Psoas muscle (tissue), 7 donors: ENCODE measurements at regions not wholly inside any gene's neighbourhood (a gene's known extent, or its start where the extent isn't known, plus 50 kb on each side); places are given as distances from the start of the nearest gene placed in this dataset.

Experiments
- ATAC-seq, 4 donors: fragments of 200-7000 bp; cut with Tn5 transposase; one replicate each; pipeline ENCODE4 v1.9.1; 2020; ENCODE audit warnings: moderate library complexity in 3 of 4, mild to moderate bottlenecking in 2 of 4
- DNase-seq, 2 donors: peaks; one replicate each; pipeline ENCODE4 v3.0.0-alpha.2; 2020
- H3K27ac ChIP-seq: fragments of 200-600 bp; one replicate; pipeline ENCODE4 v1.8.0; 2022
- H3K27me3 ChIP-seq, 3 donors: fragments of 200-600 bp in 1 of 3; one replicate each; pipeline versions ENCODE4 v1.6.1 to v1.8.0; 2013 to 2022; ENCODE audit warnings: low read length in 2 of 3, mild to moderate bottlenecking in 2 of 3, moderate library complexity in 1 of 3; ENCODE audit not compliant: insufficient read depth in 3 of 3
- H3K36me3 ChIP-seq, 2 donors: fragments of 200-600 bp in 1 of 2; one replicate each; pipeline versions ENCODE4 v1.6.1 to v1.8.0; 2013 to 2022; ENCODE audit warnings: low read depth in 1 of 2, mild to moderate bottlenecking in 1 of 2, moderate library complexity in 1 of 2; ENCODE audit not compliant: insufficient read depth in 1 of 2
- H3K4me1 ChIP-seq: fragments of 200-600 bp; one replicate; pipeline ENCODE4 v1.8.0; 2022
- H3K4me3 ChIP-seq: fragments of 200-600 bp; one replicate; pipeline ENCODE4 v1.8.0; 2022; ENCODE audit warnings: mild to moderate bottlenecking
- H3K9me3 ChIP-seq: fragments of 200-600 bp; one replicate; pipeline ENCODE4 v1.8.0; 2022
- WGBS, 3 donors: extraction: QIAGEN DNeasy Blood & Tissue Kit; methylation state at CpG; one replicate each; pipeline versions ENCODE4 v1.1.6 to v1.1.7; 2013; 5-methylcytosine and 5-hydroxymethylcytosine counted together
- intact Hi-C, 2 donors: fragments of 100-400 bp; cut with DNase I; formaldehyde crosslinking; loops; one replicate each; pipeline versions ENCODE4 v1.11.0 to v1.14.2; 2022
- TF ChIP-seq, protein P1 (sequence below): fragments of 200-600 bp; IDR thresholded peaks from one replicate; pipeline ENCODE4 v1.8.0; 2022; ENCODE audit warnings: antibody characterized with exemption
- donor health status: healthy with polysubstance abuse.
- donor health status: DM: no; HTN: no; CAD: no; lungs with moderate emphysema.
- donor health status: Bipolar disorder and iron deficiency.
- donor health status: healthy.
- donor health status: DM: yes; HTN: yes; CAD: no.
- donor health status: DM: no; HTN: no; CAD: no.
- donor health status: DM: yes; HTN: yes; CAD: no.

DNA sequence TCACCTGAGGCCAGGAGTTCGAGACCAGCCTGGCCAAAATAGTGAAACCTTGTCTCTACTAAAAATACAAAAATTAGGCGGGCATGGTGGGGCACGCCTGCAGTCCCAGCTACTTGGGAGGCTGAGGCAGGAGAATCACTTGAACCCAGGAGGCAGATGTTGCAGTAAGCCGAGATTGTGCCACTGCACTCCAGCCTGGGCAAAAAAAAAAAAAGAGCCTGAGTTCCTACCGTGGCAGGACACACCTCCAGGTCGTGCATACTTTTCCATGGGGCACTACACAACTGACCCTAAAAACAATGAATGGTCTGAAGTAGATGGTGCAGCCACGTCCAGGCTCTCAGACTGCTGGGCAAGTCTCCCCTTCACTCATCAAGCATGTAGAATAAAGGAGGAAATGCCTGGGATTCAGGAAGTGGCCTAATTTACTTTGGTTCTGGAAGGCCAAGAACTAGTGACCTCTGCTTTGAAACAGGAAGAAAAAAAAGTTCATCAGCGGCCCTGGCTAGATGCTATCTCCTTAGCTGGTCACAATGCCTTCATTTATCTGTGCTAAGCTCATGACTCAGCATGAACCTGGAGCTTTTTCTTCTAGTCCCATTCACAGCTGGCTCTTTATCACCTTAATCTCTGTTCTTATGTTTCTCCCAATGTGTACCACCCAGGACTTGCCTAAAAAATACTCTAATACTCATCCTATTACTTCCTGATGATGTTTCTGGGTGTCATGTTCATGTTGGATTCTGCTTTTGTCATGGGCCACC lies 55.8 kb upstream of the OR6J1 start:
- H3K27me3 ChIP-seq = peaks cover 0 to 3% (median 0%) of the 10 kb centered on the region in 3 donors
- TF ChIP-seq, protein P1, sequence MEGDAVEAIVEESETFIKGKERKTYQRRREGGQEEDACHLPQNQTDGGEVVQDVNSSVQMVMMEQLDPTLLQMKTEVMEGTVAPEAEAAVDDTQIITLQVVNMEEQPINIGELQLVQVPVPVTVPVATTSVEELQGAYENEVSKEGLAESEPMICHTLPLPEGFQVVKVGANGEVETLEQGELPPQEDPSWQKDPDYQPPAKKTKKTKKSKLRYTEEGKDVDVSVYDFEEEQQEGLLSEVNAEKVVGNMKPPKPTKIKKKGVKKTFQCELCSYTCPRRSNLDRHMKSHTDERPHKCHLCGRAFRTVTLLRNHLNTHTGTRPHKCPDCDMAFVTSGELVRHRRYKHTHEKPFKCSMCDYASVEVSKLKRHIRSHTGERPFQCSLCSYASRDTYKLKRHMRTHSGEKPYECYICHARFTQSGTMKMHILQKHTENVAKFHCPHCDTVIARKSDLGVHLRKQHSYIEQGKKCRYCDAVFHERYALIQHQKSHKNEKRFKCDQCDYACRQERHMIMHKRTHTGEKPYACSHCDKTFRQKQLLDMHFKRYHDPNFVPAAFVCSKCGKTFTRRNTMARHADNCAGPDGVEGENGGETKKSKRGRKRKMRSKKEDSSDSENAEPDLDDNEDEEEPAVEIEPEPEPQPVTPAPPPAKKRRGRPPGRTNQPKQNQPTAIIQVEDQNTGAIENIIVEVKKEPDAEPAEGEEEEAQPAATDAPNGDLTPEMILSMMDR = no peak
- no peaks in the 10 kb centered on the region for H3K4me1 ChIP-seq
- no peak for DNase-seq
- H3K36me3 ChIP-seq = no peaks in the 10 kb centered on the region
- no peak for ATAC-seq
- H3K9me3 ChIP-seq = no peaks in the 10 kb centered on the region
- intact Hi-C loops = no loop called here
- 63 to 73% (median 64%) methylated on average over 8 of the region's 8 CpGs for WGBS, 3 donors
- no peak overlapping the region for H3K4me3 ChIP-seq
- no peak overlapping the region for H3K27ac ChIP-seq

DNA sequence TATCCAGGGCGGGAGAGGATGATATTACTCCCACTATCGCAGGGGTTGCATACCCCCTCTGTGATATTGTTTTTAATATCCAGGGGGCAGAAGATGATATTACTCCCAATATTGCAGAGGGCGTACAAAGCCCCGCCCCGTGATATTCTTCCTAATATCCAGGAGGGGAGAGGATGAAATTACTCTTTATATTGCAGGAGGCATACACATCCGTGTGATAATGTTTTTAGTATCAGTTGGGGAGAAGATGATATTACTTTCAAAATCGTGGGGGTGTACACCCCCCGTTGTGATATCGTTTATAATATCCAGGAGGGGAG lies 52.9 kb upstream of the OXA1L start:
- peaks cover 0 to 46% (median 8%) of the 10 kb centered on the region in 3 donors for H3K27me3 ChIP-seq
- H3K36me3 ChIP-seq = no peaks in the 10 kb centered on the region
- H3K4me3 ChIP-seq = peak overlapping the region; percentile 49
- DNase-seq (no peak), ATAC-seq (no peak)
- no peaks in the 10 kb centered on the region for H3K4me1 ChIP-seq
- no peaks in the 10 kb centered on the region for H3K9me3 ChIP-seq
- TF ChIP-seq, protein P1 = no peak
- H3K27ac ChIP-seq = no peak overlapping the region
- 63 to 67% (median 65%) methylated on average over 9 of the region's 9 CpGs for WGBS, 3 donors
- intact Hi-C loops = loop anchor here in 1 of 2 donors (5.0 kb wide), 1 partner anchor 146 kb away; no protein-coding TSS in a partner anchor

GRCh38 chr14:22715186-22715812 lies 51.2 kb upstream of the OXA1L start:
- Histone ChIP-seq H3K9me3 (no peaks in the 10 kb centered on the region), H3K27me3 (peaks cover 0 to 32% (median 7%) of the 10 kb centered on the region in 3 donors), H3K36me3 (no peaks in the 10 kb centered on the region), H3K4me1 (no peaks in the 10 kb centered on the region), H3K4me3 (no peak overlapping the region), H3K27ac (no peak overlapping the region)
- ATAC-seq (no peak), DNase-seq (no peak)
- TF ChIP-seq, protein P1 = no peak
- intact Hi-C loops = no loop called here
- WGBS, 3 donors = 59 to 68% (median 67%) methylated on average over 8 of the region's 8 CpGs

GRCh38 chr14:22715890-22716289 lies 50.6 kb upstream of the OXA1L start:
- H3K4me1 ChIP-seq = no peaks in the 10 kb centered on the region
- H3K4me3 ChIP-seq = no peak overlapping the region
- H3K27ac ChIP-seq = no peak overlapping the region
- TF ChIP-seq, protein P1 = no peak
- no peak for ATAC-seq
- peaks cover 0 to 26% (median 7%) of the 10 kb centered on the region in 3 donors for H3K27me3 ChIP-seq
- no peaks in the 10 kb centered on the region for H3K36me3 ChIP-seq
- WGBS, 3 donors = 84 to 94% (median 86%) methylated on average over 1 of the region's 1 CpG
- intact Hi-C loops = no loop called here
- no peak for DNase-seq
- no peaks in the 10 kb centered on the region for H3K9me3 ChIP-seq
